H1 (cell line): ENCODE measurements at regions not wholly inside any gene's neighbourhood (a gene's known extent, or its start where the extent isn't known, plus 50 kb on each side); places are given as distances from the start of the nearest gene placed in this dataset.

Experiments
- CTCF ChIA-PET: fragments of 300-600 bp; sonication (Branson Sonifier 250); formaldehyde crosslinking; loops from one replicate; lab custom pipeline; 2021; ENCODE audit not compliant: partially characterized antibody; lab: Charles Lee
- POLR2A ChIA-PET: fragments of 300-600 bp; sonication (Branson Sonifier 250); formaldehyde crosslinking; loops from one replicate; lab custom pipeline; 2021; ENCODE audit warnings: inconsistent platforms; ENCODE audit not compliant: partially characterized antibody; lab: Charles Lee
- DNase-seq, 2 experiments: peaks; one replicate each; pipeline versions ENCODE4 v3.0.0 to v3.0.0-alpha.2; 2010 to 2022; ENCODE audit warnings: low spot score in 2 of 2, low read depth in 1 of 2, mixed read lengths in 1 of 2
- FAIRE-seq: peaks from 2 replicates; lab custom pipeline; 2011; peaks lifted over from hg19 to GRCh38; lab: Jason Lieb, UNC
- H2AFZ ChIP-seq: 2 replicates; pipeline ENCODE4 v1.8.1; 2012; ENCODE audit warnings: low read length, inconsistent platforms
- H2AK5ac ChIP-seq: 2 replicates; pipeline ENCODE4 v1.6.1; 2013; ENCODE audit warnings: low read depth, low read length
- H2BK120ac ChIP-seq: replicated peaks from 2 replicates; pipeline ENCODE3; 2013; ENCODE audit warnings: low read depth, low read length, inconsistent platforms
- H2BK12ac ChIP-seq: 2 replicates; pipeline ENCODE4 v1.6.1; 2013; ENCODE audit warnings: low read depth, low read length
- H2BK15ac ChIP-seq: 2 replicates; pipeline ENCODE4 v1.6.1; 2013; ENCODE audit warnings: low read length
- H2BK20ac ChIP-seq: 2 replicates; pipeline ENCODE4 v1.6.1; 2013; ENCODE audit warnings: low read length
- H2BK5ac ChIP-seq: 2 replicates; pipeline ENCODE4 v1.6.1; 2013; ENCODE audit warnings: low read depth, low read length
- H3K14ac ChIP-seq: 2 replicates; pipeline ENCODE4 v1.6.1; 2013; ENCODE audit warnings: inconsistent platforms; ENCODE audit not compliant: insufficient read length
- H3K18ac ChIP-seq: 2 replicates; pipeline ENCODE4 v1.6.1; 2013; ENCODE audit warnings: low read length; ENCODE audit errors: extremely low read depth
- H3K23ac ChIP-seq: 2 replicates; pipeline ENCODE4 v1.6.1; 2013; ENCODE audit warnings: inconsistent platforms; ENCODE audit not compliant: insufficient read length
- H3K23me2 ChIP-seq: 2 replicates; pipeline ENCODE4 v1.6.1; 2013; ENCODE audit warnings: low read depth, low read length
- H3K27ac ChIP-seq: 2 replicates; pipeline ENCODE4 v1.6.1; 2011; ENCODE audit warnings: low read depth, low read length, inconsistent platforms
- H3K27me3 ChIP-seq, 4 experiments: replicated peaks in 1 of 4; 1 replicate in 1 of 4; 2 replicates in 3 of 4; pipeline versions ENCODE4 v1.6.1 to v1.8.1; 2011 to 2013; ENCODE audit warnings: low read length in 3 of 4, mild to moderate bottlenecking in 3 of 4, inconsistent platforms in 2 of 4, mixed read lengths in 2 of 4, moderate library complexity in 1 of 4; ENCODE audit not compliant: control insufficient read depth in 3 of 4, insufficient read depth in 3 of 4; ENCODE audit errors: extremely low read depth in 1 of 4
- H3K36me3 ChIP-seq, 4 experiments: 2 replicates each; pipeline versions ENCODE4 v1.6.1 to v1.8.1; 2011 to 2013; ENCODE audit warnings: mild to moderate bottlenecking in 4 of 4, low read length in 3 of 4, moderate library complexity in 2 of 4, control low read depth in 1 of 4, inconsistent platforms in 1 of 4; ENCODE audit not compliant: insufficient read depth in 4 of 4, control insufficient read depth in 2 of 4
- H3K4ac ChIP-seq: replicated peaks from 2 replicates; pipeline ENCODE3; 2013; ENCODE audit warnings: low read length, low read depth, mixed read lengths, inconsistent platforms; ENCODE audit not compliant: insufficient read length
- H3K4me1 ChIP-seq, 4 experiments: replicated peaks in 1 of 4; 1 replicate in 1 of 4; 2 replicates in 3 of 4; pipeline versions ENCODE4 v1.6.1 to v1.8.1; 2011 to 2013; ENCODE audit warnings: low read length in 3 of 4, inconsistent platforms in 2 of 4, mixed read lengths in 1 of 4; ENCODE audit not compliant: insufficient read depth in 4 of 4, control insufficient read depth in 3 of 4
- H3K4me2 ChIP-seq, 2 experiments: 2 replicates each; pipeline versions ENCODE4 v1.6.1 to v1.8.1; 2011 to 2013; ENCODE audit warnings: low read depth in 2 of 2, low read length in 2 of 2, control low read depth in 1 of 2, inconsistent platforms in 1 of 2, mild to moderate bottlenecking in 1 of 2; ENCODE audit not compliant: insufficient read depth in 1 of 2
- H3K4me3 ChIP-seq, 4 experiments: fragments of 200-600, 300-600 bp in 1 of 4; sonication (generic), shearing (Covaris generic), sonication (Bioruptor Twin) in 1 of 4; 2 replicates each; pipeline versions ENCODE4 v1.5.1 to v1.8.1; 2011 to 2016; ENCODE audit warnings: low read length in 4 of 4, low read depth in 3 of 4, control low read depth in 2 of 4, inconsistent platforms in 2 of 4, mild to moderate bottlenecking in 2 of 4, mixed read lengths in 1 of 4, moderate library complexity in 1 of 4; ENCODE audit not compliant: insufficient read depth in 2 of 4; ENCODE audit errors: extremely low read depth in 1 of 4
- H3K56ac ChIP-seq: replicated peaks from 2 replicates; pipeline ENCODE3; 2013; ENCODE audit warnings: low read depth, mild to moderate bottlenecking, mixed read lengths, low read length, inconsistent platforms; ENCODE audit not compliant: insufficient read length
- H3K79me1 ChIP-seq: 2 replicates; pipeline ENCODE4 v1.6.1; 2013; ENCODE audit warnings: low read depth, low read length, control low read depth
- H3K79me2 ChIP-seq, 2 experiments: 2 replicates each; pipeline versions ENCODE4 v1.6.1 to v1.8.1; 2012 to 2013; ENCODE audit warnings: low read length in 2 of 2, mild to moderate bottlenecking in 2 of 2, inconsistent platforms in 1 of 2; ENCODE audit not compliant: insufficient read depth in 2 of 2, control insufficient read depth in 1 of 2
- H3K9ac ChIP-seq, 4 experiments: replicated peaks in 1 of 4; 1 replicate in 1 of 4; 2 replicates in 3 of 4; pipeline versions ENCODE4 v1.6.1 to v1.8.1; 2011 to 2013; ENCODE audit warnings: low read depth in 3 of 4, low read length in 3 of 4, control low read depth in 2 of 4, mild to moderate bottlenecking in 2 of 4, moderate library complexity in 2 of 4, inconsistent platforms in 1 of 4; ENCODE audit errors: extremely low read depth in 1 of 4
- H3K9me3 ChIP-seq, 2 experiments: 2 replicates each; pipeline versions ENCODE4 v1.6.1 to v1.8.1; 2012 to 2013; ENCODE audit warnings: mild to moderate bottlenecking in 2 of 2, moderate library complexity in 2 of 2, control low read depth in 1 of 2, inconsistent platforms in 1 of 2, low read depth in 1 of 2, low read length in 1 of 2, mixed read lengths in 1 of 2; ENCODE audit not compliant: insufficient read depth in 2 of 2
- H4K20me1 ChIP-seq, 2 experiments: replicated peaks in 1 of 2; 2 replicates each; pipeline versions ENCODE3 to v1.8.1; 2011 to 2013; ENCODE audit warnings: inconsistent platforms in 2 of 2, low read length in 2 of 2, mild to moderate bottlenecking in 1 of 2; ENCODE audit not compliant: insufficient read depth in 2 of 2, control insufficient read depth in 1 of 2
- H4K5ac ChIP-seq: 2 replicates; pipeline ENCODE4 v1.6.1; 2013; ENCODE audit warnings: low read length, low read depth, mixed read lengths, inconsistent platforms; ENCODE audit not compliant: insufficient read length
- H4K8ac ChIP-seq: 2 replicates; pipeline ENCODE4 v1.8.0; 2013; ENCODE audit warnings: mild to moderate bottlenecking, moderate library complexity, low read length, inconsistent platforms; ENCODE audit not compliant: insufficient read depth; ENCODE audit errors: extremely low read depth
- H4K91ac ChIP-seq: replicated peaks from 2 replicates; pipeline ENCODE3; 2013; ENCODE audit warnings: low read length, mixed read lengths, inconsistent platforms; ENCODE audit not compliant: insufficient read length
- CEBPB ChIP-seq: IDR thresholded peaks from 2 replicates; pipeline ENCODE4 v1.6.1; 2012; ENCODE audit warnings: low read depth, low read length
- CTCF ChIP-seq, 3 experiments: IDR thresholded peaks; 1 replicate in 2 of 3; 2 replicates in 1 of 3; pipeline versions ENCODE4 v1.5.1 to v1.6.1; 2011; ENCODE audit warnings: low read length in 3 of 3, mild to moderate bottlenecking in 3 of 3, inconsistent platforms in 2 of 3, low read depth in 1 of 3, moderate library complexity in 1 of 3; ENCODE audit not compliant: insufficient read depth in 1 of 3; ENCODE audit errors: control extremely low read depth in 1 of 3
- GTF2F1 ChIP-seq: IDR thresholded peaks from 2 replicates; pipeline ENCODE4 v1.6.1; 2012; ENCODE audit warnings: low read depth, low read length, improper control_type of control experiment, borderline replicate concordance
- HDAC2 ChIP-seq, 2 experiments: fragments of 300-600 bp in 1 of 2; sonication (generic) in 1 of 2; IDR thresholded peaks; 2 replicates each; pipeline ENCODE4 v1.6.1; 2011 to 2012; ENCODE audit warnings: low read depth in 2 of 2, low read length in 2 of 2, mild to moderate bottlenecking in 2 of 2, moderate library complexity in 2 of 2, borderline replicate concordance in 1 of 2, inconsistent platforms in 1 of 2
- KDM1A ChIP-seq: fragments of 200-600, 300-600 bp; sonication (generic); IDR thresholded peaks from 2 replicates; pipeline ENCODE4 v1.7.1; 2016; ENCODE audit warnings: mild to moderate bottlenecking, low read length, borderline replicate concordance
- KDM5A ChIP-seq: fragments of 200-600 bp; IDR thresholded peaks from 2 replicates; pipeline ENCODE4 v1.7.1; 2012; ENCODE audit warnings: mild to moderate bottlenecking, low read length, inconsistent platforms, mixed read lengths
- RAD21 ChIP-seq, 2 experiments: IDR thresholded peaks in 1 of 2; conservative IDR thresholded peaks in 1 of 2; 2 replicates each; pipeline ENCODE4 v1.6.1; 2011; ENCODE audit warnings: low read depth in 2 of 2, low read length in 2 of 2, improper control_type of control experiment in 1 of 2, inconsistent platforms in 1 of 2, mild to moderate bottlenecking in 1 of 2, moderate library complexity in 1 of 2
- RBBP5 ChIP-seq: IDR thresholded peaks from 2 replicates; pipeline ENCODE4 v1.7.1; 2012; ENCODE audit warnings: low read depth, mild to moderate bottlenecking, inconsistent platforms, low read length, moderate library complexity, borderline replicate concordance
- RXRA ChIP-seq: IDR thresholded peaks from 2 replicates; pipeline ENCODE4 v1.6.1; 2011; ENCODE audit warnings: low read depth, mild to moderate bottlenecking, low read length, moderate library complexity; ENCODE audit not compliant: insufficient read depth
- WGBS, 2 experiments: shearing (Covaris generic) in 1 of 2; methylation state at CpG; one replicate each; pipeline versions ENCODE4 v1.1.6 to v1.1.7; 2013 to 2015; ENCODE audit warnings: low lambda C conversion rate in 2 of 2, mixed read lengths in 2 of 2, inconsistent platforms in 1 of 2, low coverage in 1 of 2, missing lambda C conversion rate in 1 of 2; ENCODE audit not compliant: insufficient replicate concordance in 2 of 2, insufficient coverage in 1 of 2, insufficient read length in 1 of 2; ENCODE audit errors: extremely low coverage in 1 of 2, missing lambda C conversion rate in 1 of 2; 5-methylcytosine and 5-hydroxymethylcytosine counted together

- Histone ChIP-seq H4K5ac (no peak overlapping the region), H3K4me3 (no peak overlapping the region)
- TF ChIP-seq KDM5A (no peak), HDAC2 (IDR thresholded peaks at IDR 0.05; ENCODE audit: borderline replicate concordance in 1 of 2, low read depth in 2 of 2, low read length in 2 of 2) (no peak), RXRA (no peak), RBBP5 (no peak), GTF2F1 (no peak), CEBPB (no peak), RAD21 (IDR thresholded peaks at IDR 0.05 in 1 of 2, conservative IDR thresholded peaks at IDR 0.05 in 1 of 2; ENCODE audit: low read depth in 2 of 2, low read length in 2 of 2) (peak; percentile 55 to 69), KDM1A (no peak), CTCF (IDR thresholded peaks at IDR 0.05; ENCODE audit: control extremely low read depth in 1 of 3, insufficient read depth in 1 of 3, low read depth in 1 of 3, low read length in 3 of 3) (peak; percentile 15 to 26 (median 21); a peak in 3 of 4 replicates)
- TF ChIP-seq, all 59 proteins: peak for 2
- Histone ChIP-seq H3K14ac (no peak overlapping the region), H4K91ac (no peak overlapping the region), H3K23me2 (no peaks in the 10 kb centered on the region), H2AFZ (peak overlapping the region; percentile 60; the same call in 1 of the 2 replicates), H3K79me1 (no peaks in the 10 kb centered on the region), H3K36me3 (no peaks in the 10 kb centered on the region), H4K8ac (no peak overlapping the region), H2BK15ac (no peak overlapping the region), H3K56ac (no peak overlapping the region), H2BK20ac (no peak overlapping the region), H3K4ac (no peak overlapping the region), H3K4me1 (peaks cover 0 to 17% (median 13%) of the 10 kb centered on the region in 4 experiments; a peak in 6 of 7 replicates), H3K9ac (no peak overlapping the region), H2BK5ac (no peak overlapping the region), H3K27ac (no peak overlapping the region), H3K23ac (no peak overlapping the region), H3K4me2 (no peak overlapping the region), H3K9me3 (no peaks in the 10 kb centered on the region), H2BK12ac (peak overlapping the region; percentile 60), H2AK5ac (no peak overlapping the region), H3K27me3 (no peaks in the 10 kb centered on the region), H3K18ac (no peak overlapping the region), H3K79me2 (no peaks in the 10 kb centered on the region), H4K20me1 (no peaks in the 10 kb centered on the region), H2BK120ac (no peak overlapping the region)
- DNase-seq (no peak), FAIRE-seq (no peak)
- ChIA-PET POLR2A (interaction anchor here (1.5 kb wide), 1 partner anchor 93 kb away, joined by 6 read pairs; no protein-coding TSS in a partner anchor), CTCF (interaction anchor here (0.5 to 3.9 kb wide), 4 partner anchors 155 to 1746 kb away, joined by 3 to 28 read pairs (median 3); no protein-coding TSS in a partner anchor)
- WGBS, 2 experiments = 78% methylated on average over 5 of the region's 5 CpGs; no CpG with 5 or more reads in 1 of the 2 experiments
Observed at GRCh38 chr1:68974447-68974846, 477.6 kb upstream of the DEPDC1 start.
